SK-N-SH treated with all-trans-retinoic acid at 6 μM for 48 hours (cell line): ENCODE measurements at regions not wholly inside any gene's neighbourhood (a gene's known extent, or its start where the extent isn't known, plus 50 kb on each side); places are given as distances from the start of the nearest gene placed in this dataset.

Experiments
- ARNTL ChIP-seq: fragments of 450-650 bp; formaldehyde crosslinking; IDR thresholded peaks from 2 replicates; pipeline ENCODE4 v1.5.0; 2020; ENCODE audit warnings: low read depth, mild to moderate bottlenecking, moderate library complexity, borderline replicate concordance
- BACH2 ChIP-seq: fragments of 250-450 bp; sonication (Bioruptor Pico); IDR thresholded peaks from 2 replicates; pipeline ENCODE4 v1.9.0; 2021; ENCODE audit warnings: mild to moderate bottlenecking, borderline replicate concordance
- CREB5 ChIP-seq: fragments of 250-450 bp; sonication (Bioruptor Pico); IDR thresholded peaks from 2 replicates; pipeline ENCODE4 v1.5.1; 2020; ENCODE audit warnings: low read depth, mild to moderate bottlenecking, moderate library complexity
- GLIS3 ChIP-seq: fragments of 250-450 bp; sonication (Bioruptor Pico); IDR thresholded peaks from 2 replicates; pipeline ENCODE4 v1.5.0; 2020; ENCODE audit warnings: mild to moderate bottlenecking, moderate library complexity
- ISL1 ChIP-seq: fragments of 250-450 bp; sonication (Bioruptor Pico); IDR thresholded peaks from 2 replicates; pipeline ENCODE4 v2.1.2; 2022; ENCODE audit warnings: mild to moderate bottlenecking, moderate library complexity
- PATZ1 ChIP-seq: fragments of 250-450 bp; sonication (Bioruptor Pico); IDR thresholded peaks from 2 replicates; pipeline ENCODE4 v1.8.0; 2020; ENCODE audit warnings: mild to moderate bottlenecking, moderate library complexity, borderline replicate concordance
- PPARA ChIP-seq: fragments of 250-450 bp; sonication (Bioruptor Pico); IDR thresholded peaks from 2 replicates; pipeline ENCODE4 v1.5.0; 2020; ENCODE audit warnings: mild to moderate bottlenecking, borderline replicate concordance
- SNAI2 ChIP-seq: fragments of 250-450 bp; sonication (Bioruptor Pico); IDR thresholded peaks from 2 replicates; pipeline ENCODE4 v1.5.0; 2020; ENCODE audit warnings: mild to moderate bottlenecking, moderate library complexity
- TCF4 ChIP-seq: fragments of 250-450 bp; sonication (Bioruptor Pico); IDR thresholded peaks from 2 replicates; pipeline ENCODE4 v1.8.0; 2021; ENCODE audit warnings: mild to moderate bottlenecking, moderate library complexity, borderline replicate concordance
- ZFP3 ChIP-seq: fragments of 250-450 bp; sonication (Bioruptor Pico); IDR thresholded peaks from 2 replicates; pipeline ENCODE4 v1.5.0; 2020; ENCODE audit warnings: mild to moderate bottlenecking, moderate library complexity
- ZNF565 ChIP-seq: fragments of 450-650 bp; formaldehyde crosslinking; conservative IDR thresholded peaks from 2 replicates; pipeline ENCODE4 v1.5.0; 2020; ENCODE audit warnings: low read depth, mild to moderate bottlenecking, moderate library complexity
- ZNF70 ChIP-seq: fragments of 450-650 bp; formaldehyde crosslinking; IDR thresholded peaks from 2 replicates; pipeline ENCODE4 v1.5.0; 2020; ENCODE audit warnings: mild to moderate bottlenecking, moderate library complexity

GRCh38 chr2:158735822-158736580 is 59.1 kb upstream of the DAPL1 start:
- TF ChIP-seq ARNTL (CRISPR knock-in tag) = no peak
- no peak for TF ChIP-seq PATZ1 (CRISPR knock-in tag)
- TF ChIP-seq ISL1 = no peak
- no peak for TF ChIP-seq CREB5 (CRISPR knock-in tag)
- no peak for TF ChIP-seq TCF4 (CRISPR knock-in tag)
- no peak for TF ChIP-seq SNAI2 (CRISPR knock-in tag)
- TF ChIP-seq ZNF565 (CRISPR knock-in tag) = no peak
- no peak for TF ChIP-seq GLIS3 (CRISPR knock-in tag)
- no peak for TF ChIP-seq ZNF70 (CRISPR knock-in tag)
- no peak for TF ChIP-seq PPARA (CRISPR knock-in tag)
- no peak for TF ChIP-seq BACH2 (CRISPR knock-in tag)
- TF ChIP-seq ZFP3 (CRISPR knock-in tag) = no peak
